HEK293 (cell line): ENCODE measurements at regions not wholly inside any gene's neighbourhood (a gene's known extent, or its start where the extent isn't known, plus 50 kb on each side); places are given as distances from the start of the nearest gene placed in this dataset.
"Not testable (repeated sequence)": the region's sequence is repeated elsewhere in the genome, so short reads cannot be mapped to it uniquely, and the experiment has no call there.

Source experiments
- CTCF ChIA-PET: fragments of 350-600 bp; formaldehyde crosslinking; extraction: SDS; loops from one replicate; lab custom pipeline; 2021; ENCODE audit warnings: antibody characterized with exemption; lab: Yijun Ruan, JAX
- POLR2A ChIA-PET: fragments of 300-600 bp; formaldehyde crosslinking; extraction: SDS; loops from one replicate; lab custom pipeline; 2020; ENCODE audit warnings: antibody characterized with exemption, inconsistent platforms; lab: Yijun Ruan, JAX
- H3K27ac ChIP-seq: fragments of 200-500 bp; sonication (Bioruptor generic); 2 replicates; pipeline ENCODE4 v1.5.1; 2014; ENCODE audit warnings: low read depth, low read length, control low read depth, inconsistent platforms; ENCODE audit errors: extremely low read depth
- H3K36me3 ChIP-seq, 2 experiments: fragments of 200-500 bp in 1 of 2; sonication (Bioruptor generic) in 1 of 2; 1 replicate in 1 of 2; 2 replicates in 1 of 2; pipeline ENCODE4 v1.5.1; 2014 to 2017; ENCODE audit warnings: inconsistent platforms in 2 of 2, low read length in 2 of 2; ENCODE audit not compliant: control insufficient read depth in 2 of 2, insufficient read depth in 1 of 2
- H3K4me1 ChIP-seq: fragments of 200-500 bp; sonication (Bioruptor generic); 2 replicates; pipeline ENCODE4 v1.5.1; 2014; ENCODE audit warnings: mild to moderate bottlenecking, low read length, inconsistent platforms; ENCODE audit not compliant: control insufficient read depth, insufficient read depth
- H3K4me3 ChIP-seq: 2 replicates; pipeline ENCODE4 v1.5.1; 2011; ENCODE audit warnings: low read depth, mild to moderate bottlenecking, control low read depth, low read length, moderate library complexity
- H3K9me3 ChIP-seq: fragments of 200-500 bp; sonication (Bioruptor generic); 2 replicates; pipeline ENCODE4 v1.5.1; 2014; ENCODE audit warnings: low read depth, low read length, inconsistent platforms; ENCODE audit not compliant: control insufficient read depth, insufficient read depth
- MEIS1 ChIP-seq: sonication (generic); formaldehyde crosslinking; IDR thresholded peaks from 2 replicates; pipeline ENCODE4 v1.8.1; 2022; ENCODE audit warnings: missing genetic modification reagents, mild to moderate bottlenecking, borderline replicate concordance
- OVOL3 ChIP-seq: fragments of 450-650 bp; formaldehyde crosslinking; IDR thresholded peaks from 2 replicates; pipeline ENCODE4 v1.5.1; 2016; ENCODE audit warnings: missing biosample characterization, missing genetic modification characterization
- SALL2 ChIP-seq: fragments of 450-650 bp; formaldehyde crosslinking; IDR thresholded peaks from 2 replicates; pipeline ENCODE4 v1.5.0; 2017; ENCODE audit warnings: missing biosample characterization, mild to moderate bottlenecking, missing genetic modification characterization, borderline replicate concordance
- ZNF132 ChIP-seq: fragments of 450-650 bp; formaldehyde crosslinking; IDR thresholded peaks from 2 replicates; pipeline ENCODE4 v1.5.1; 2017; ENCODE audit warnings: missing biosample characterization, missing genetic modification characterization, borderline replicate concordance
- ZNF202 ChIP-seq: fragments of 450-650 bp; formaldehyde crosslinking; IDR thresholded peaks from 2 replicates; pipeline ENCODE4 v1.5.1; 2016; ENCODE audit warnings: missing biosample characterization, missing genetic modification characterization, borderline replicate concordance
- ZNF223 ChIP-seq: fragments of 450-650 bp; formaldehyde crosslinking; IDR thresholded peaks from 2 replicates; pipeline ENCODE4 v1.5.1; 2016; ENCODE audit warnings: missing biosample characterization, missing genetic modification characterization
- ZNF335 ChIP-seq: fragments of 450-650 bp; formaldehyde crosslinking; conservative IDR thresholded peaks from 2 replicates; pipeline ENCODE4 v1.5.1; 2016; ENCODE audit warnings: missing biosample characterization, missing genetic modification characterization
- ZNF350 ChIP-seq: fragments of 450-650 bp; formaldehyde crosslinking; IDR thresholded peaks from 2 replicates; pipeline ENCODE4 v1.5.0; 2017; ENCODE audit warnings: missing biosample characterization, mild to moderate bottlenecking, missing genetic modification characterization
- ZNF354C ChIP-seq: fragments of 450-650 bp; formaldehyde crosslinking; IDR thresholded peaks from 2 replicates; pipeline ENCODE4 v1.5.1; 2016; ENCODE audit warnings: missing biosample characterization, missing genetic modification characterization, low read depth, borderline replicate concordance
- ZNF416 ChIP-seq: fragments of 450-650 bp; formaldehyde crosslinking; IDR thresholded peaks from 2 replicates; pipeline ENCODE4 v1.5.1; 2016; ENCODE audit warnings: missing biosample characterization, missing genetic modification characterization
- ZNF555 ChIP-seq: fragments of 450-650 bp; formaldehyde crosslinking; conservative IDR thresholded peaks from 2 replicates; pipeline ENCODE4 v1.5.1; 2017; ENCODE audit warnings: missing biosample characterization, mild to moderate bottlenecking, missing genetic modification characterization, inconsistent platforms
- ZNF585B ChIP-seq: fragments of 450-650 bp; formaldehyde crosslinking; IDR thresholded peaks from 2 replicates; pipeline ENCODE4 v1.5.1; 2016; ENCODE audit warnings: missing biosample characterization, missing genetic modification characterization
- TF ChIP-seq, protein P1 (sequence below): fragments of 450-650 bp; formaldehyde crosslinking; IDR thresholded peaks from 2 replicates; pipeline ENCODE4 v1.5.1; 2016; ENCODE audit warnings: missing biosample characterization, missing genetic modification characterization
- TF ChIP-seq, protein P2 (sequence below): fragments of 450-650 bp; formaldehyde crosslinking; IDR thresholded peaks from 2 replicates; pipeline ENCODE4 v1.5.1; 2016; ENCODE audit warnings: missing biosample characterization, missing genetic modification characterization
- TF ChIP-seq, protein P3 (sequence below): fragments of 450-650 bp; formaldehyde crosslinking; IDR thresholded peaks from 2 replicates; pipeline ENCODE4 v1.5.1; 2016; ENCODE audit warnings: missing biosample characterization, missing genetic modification characterization, borderline replicate concordance
- TF ChIP-seq, protein P4 (sequence below): fragments of 450-650 bp; formaldehyde crosslinking; conservative IDR thresholded peaks from 2 replicates; pipeline ENCODE4 v1.5.1; 2016; ENCODE audit warnings: low read depth, missing biosample characterization, missing genetic modification characterization
- TF ChIP-seq, protein P5 (sequence below): fragments of 450-650 bp; formaldehyde crosslinking; IDR thresholded peaks from 2 replicates; pipeline ENCODE4 v1.5.1; 2017; ENCODE audit warnings: missing biosample characterization, missing genetic modification characterization

DNA sequence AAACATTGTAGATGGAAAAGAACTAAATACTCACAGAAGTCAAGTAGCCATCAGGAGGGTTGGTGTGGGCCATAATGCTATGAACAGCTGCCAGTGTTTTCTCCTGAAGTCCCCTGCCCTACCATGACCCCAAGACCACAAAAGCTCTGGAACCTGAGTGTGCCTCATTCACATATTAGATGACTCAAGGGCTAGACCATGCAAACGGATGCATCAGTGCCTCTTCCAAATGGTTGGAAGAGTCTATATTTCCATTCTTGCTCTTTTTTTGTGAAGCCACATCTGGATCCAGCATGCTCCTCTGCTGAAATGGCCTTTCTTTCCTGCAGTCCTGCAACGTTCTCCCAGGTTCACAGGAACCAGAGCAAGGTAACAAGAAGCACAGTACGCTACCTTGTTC lies 136.6 kb upstream of the EPB41L4A start:
- TF ChIP-seq ZNF132 (tag by site-specific recombination) (no peak), ZNF335 (tag by site-specific recombination) (no peak), ZNF350 (tag by site-specific recombination) (no peak), ZNF354C (tag by site-specific recombination) (no peak), ZNF416 (tag by site-specific recombination) (no peak), ZNF585B (no peak), ZNF555 (no peak), ZNF202 (no peak), SALL2 (no peak)
- TF ChIP-seq, protein P1, sequence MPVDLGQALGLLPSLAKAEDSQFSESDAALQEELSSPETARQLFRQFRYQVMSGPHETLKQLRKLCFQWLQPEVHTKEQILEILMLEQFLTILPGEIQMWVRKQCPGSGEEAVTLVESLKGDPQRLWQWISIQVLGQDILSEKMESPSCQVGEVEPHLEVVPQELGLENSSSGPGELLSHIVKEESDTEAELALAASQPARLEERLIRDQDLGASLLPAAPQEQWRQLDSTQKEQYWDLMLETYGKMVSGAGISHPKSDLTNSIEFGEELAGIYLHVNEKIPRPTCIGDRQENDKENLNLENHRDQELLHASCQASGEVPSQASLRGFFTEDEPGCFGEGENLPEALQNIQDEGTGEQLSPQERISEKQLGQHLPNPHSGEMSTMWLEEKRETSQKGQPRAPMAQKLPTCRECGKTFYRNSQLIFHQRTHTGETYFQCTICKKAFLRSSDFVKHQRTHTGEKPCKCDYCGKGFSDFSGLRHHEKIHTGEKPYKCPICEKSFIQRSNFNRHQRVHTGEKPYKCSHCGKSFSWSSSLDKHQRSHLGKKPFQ (tag by site-specific recombination), result no peak
- TF ChIP-seq, protein P2, sequence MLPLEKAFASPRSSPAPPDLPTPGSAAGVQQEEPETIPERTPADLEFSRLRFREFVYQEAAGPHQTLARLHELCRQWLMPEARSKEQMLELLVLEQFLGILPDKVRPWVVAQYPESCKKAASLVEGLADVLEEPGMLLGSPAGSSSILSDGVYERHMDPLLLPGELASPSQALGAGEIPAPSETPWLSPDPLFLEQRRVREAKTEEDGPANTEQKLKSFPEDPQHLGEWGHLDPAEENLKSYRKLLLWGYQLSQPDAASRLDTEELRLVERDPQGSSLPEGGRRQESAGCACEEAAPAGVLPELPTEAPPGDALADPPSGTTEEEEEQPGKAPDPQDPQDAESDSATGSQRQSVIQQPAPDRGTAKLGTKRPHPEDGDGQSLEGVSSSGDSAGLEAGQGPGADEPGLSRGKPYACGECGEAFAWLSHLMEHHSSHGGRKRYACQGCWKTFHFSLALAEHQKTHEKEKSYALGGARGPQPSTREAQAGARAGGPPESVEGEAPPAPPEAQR (tag by site-specific recombination), result no peak
- no peaks in the 10 kb centered on the region for H3K36me3 ChIP-seq
- no peak overlapping the region for H3K4me3 ChIP-seq
- ChIA-PET POLR2A (no interaction called here), CTCF (interaction anchor here (1.0 to 15.0 kb wide), 3 partner anchors 136 to 292 kb away, joined by 3 to 138 read pairs (median 3); no protein-coding TSS in a partner anchor)
- no peak overlapping the region for H3K27ac ChIP-seq
- no peaks in the 10 kb centered on the region for H3K4me1 ChIP-seq
- H3K9me3 ChIP-seq, result no peaks in the 10 kb centered on the region

DNA sequence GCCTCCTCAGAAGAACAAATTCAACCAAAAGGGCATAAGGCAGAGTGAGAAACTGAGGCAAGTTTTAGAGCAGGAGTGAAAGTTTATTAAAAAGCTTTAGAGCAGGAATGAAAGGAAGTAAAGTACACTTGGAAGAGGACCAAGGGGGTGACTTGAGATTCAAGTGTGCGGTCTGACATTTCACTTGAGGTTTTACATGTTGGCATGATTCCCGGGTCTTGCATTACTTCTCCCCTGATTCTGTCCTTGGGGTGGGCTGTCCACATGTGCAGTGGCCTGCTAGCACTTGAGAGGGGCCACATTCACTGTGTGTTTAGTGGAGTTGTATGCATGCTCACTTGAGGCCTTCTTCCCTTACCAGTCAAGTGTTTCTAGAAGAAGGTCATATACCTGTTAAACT lies 140.4 kb upstream of the EPB41L4A start:
- POLR2A ChIA-PET, H3K9me3 ChIP-seq, H3K27ac ChIP-seq, H3K36me3 ChIP-seq, H3K4me1 ChIP-seq, H3K4me3 ChIP-seq: not testable (repeated sequence)
- CTCF ChIA-PET, result interaction anchor here (15.0 kb wide), 1 partner anchor 199 kb away, joined by 138 read pairs; no protein-coding TSS in a partner anchor

DNA sequence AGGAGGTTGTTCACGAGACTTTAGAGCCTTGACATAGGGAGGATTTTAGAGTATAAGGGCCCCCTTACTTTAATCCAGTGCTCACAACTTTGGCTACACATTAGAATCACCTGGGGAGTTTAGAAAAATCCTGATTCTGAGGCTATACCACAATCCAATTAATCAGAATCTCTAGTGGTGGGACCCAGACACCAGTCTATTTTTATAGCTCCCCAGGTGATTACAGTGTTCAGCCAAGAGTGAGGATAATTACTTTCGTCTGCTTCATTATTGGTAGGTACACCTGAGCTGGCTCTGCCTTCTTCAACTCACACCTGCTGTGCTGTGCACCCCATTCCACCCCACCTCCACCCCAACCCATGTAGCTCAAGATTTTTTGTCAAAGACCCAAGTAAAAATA lies 141.3 kb upstream of the EPB41L4A start:
- Histone ChIP-seq H3K4me1 (no peaks in the 10 kb centered on the region), H3K27ac (no peak overlapping the region), H3K4me3 (no peak overlapping the region), H3K36me3 (no peaks in the 10 kb centered on the region), H3K9me3 (no peaks in the 10 kb centered on the region)
- ChIA-PET POLR2A (no interaction called here), CTCF (interaction anchor here (0.6 kb wide), 1 partner anchor 199 kb away, joined by 3 read pairs; no protein-coding TSS in a partner anchor)
- TF ChIP-seq, protein P3, sequence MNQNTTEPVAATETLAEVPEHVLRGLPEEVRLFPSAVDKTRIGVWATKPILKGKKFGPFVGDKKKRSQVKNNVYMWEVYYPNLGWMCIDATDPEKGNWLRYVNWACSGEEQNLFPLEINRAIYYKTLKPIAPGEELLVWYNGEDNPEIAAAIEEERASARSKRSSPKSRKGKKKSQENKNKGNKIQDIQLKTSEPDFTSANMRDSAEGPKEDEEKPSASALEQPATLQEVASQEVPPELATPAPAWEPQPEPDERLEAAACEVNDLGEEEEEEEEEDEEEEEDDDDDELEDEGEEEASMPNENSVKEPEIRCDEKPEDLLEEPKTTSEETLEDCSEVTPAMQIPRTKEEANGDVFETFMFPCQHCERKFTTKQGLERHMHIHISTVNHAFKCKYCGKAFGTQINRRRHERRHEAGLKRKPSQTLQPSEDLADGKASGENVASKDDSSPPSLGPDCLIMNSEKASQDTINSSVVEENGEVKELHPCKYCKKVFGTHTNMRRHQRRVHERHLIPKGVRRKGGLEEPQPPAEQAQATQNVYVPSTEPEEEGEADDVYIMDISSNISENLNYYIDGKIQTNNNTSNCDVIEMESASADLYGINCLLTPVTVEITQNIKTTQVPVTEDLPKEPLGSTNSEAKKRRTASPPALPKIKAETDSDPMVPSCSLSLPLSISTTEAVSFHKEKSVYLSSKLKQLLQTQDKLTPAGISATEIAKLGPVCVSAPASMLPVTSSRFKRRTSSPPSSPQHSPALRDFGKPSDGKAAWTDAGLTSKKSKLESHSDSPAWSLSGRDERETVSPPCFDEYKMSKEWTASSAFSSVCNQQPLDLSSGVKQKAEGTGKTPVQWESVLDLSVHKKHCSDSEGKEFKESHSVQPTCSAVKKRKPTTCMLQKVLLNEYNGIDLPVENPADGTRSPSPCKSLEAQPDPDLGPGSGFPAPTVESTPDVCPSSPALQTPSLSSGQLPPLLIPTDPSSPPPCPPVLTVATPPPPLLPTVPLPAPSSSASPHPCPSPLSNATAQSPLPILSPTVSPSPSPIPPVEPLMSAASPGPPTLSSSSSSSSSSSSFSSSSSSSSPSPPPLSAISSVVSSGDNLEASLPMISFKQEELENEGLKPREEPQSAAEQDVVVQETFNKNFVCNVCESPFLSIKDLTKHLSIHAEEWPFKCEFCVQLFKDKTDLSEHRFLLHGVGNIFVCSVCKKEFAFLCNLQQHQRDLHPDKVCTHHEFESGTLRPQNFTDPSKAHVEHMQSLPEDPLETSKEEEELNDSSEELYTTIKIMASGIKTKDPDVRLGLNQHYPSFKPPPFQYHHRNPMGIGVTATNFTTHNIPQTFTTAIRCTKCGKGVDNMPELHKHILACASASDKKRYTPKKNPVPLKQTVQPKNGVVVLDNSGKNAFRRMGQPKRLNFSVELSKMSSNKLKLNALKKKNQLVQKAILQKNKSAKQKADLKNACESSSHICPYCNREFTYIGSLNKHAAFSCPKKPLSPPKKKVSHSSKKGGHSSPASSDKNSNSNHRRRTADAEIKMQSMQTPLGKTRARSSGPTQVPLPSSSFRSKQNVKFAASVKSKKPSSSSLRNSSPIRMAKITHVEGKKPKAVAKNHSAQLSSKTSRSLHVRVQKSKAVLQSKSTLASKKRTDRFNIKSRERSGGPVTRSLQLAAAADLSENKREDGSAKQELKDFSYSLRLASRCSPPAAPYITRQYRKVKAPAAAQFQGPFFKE (tag by site-specific recombination), result no peak
- TF ChIP-seq, protein P4, sequence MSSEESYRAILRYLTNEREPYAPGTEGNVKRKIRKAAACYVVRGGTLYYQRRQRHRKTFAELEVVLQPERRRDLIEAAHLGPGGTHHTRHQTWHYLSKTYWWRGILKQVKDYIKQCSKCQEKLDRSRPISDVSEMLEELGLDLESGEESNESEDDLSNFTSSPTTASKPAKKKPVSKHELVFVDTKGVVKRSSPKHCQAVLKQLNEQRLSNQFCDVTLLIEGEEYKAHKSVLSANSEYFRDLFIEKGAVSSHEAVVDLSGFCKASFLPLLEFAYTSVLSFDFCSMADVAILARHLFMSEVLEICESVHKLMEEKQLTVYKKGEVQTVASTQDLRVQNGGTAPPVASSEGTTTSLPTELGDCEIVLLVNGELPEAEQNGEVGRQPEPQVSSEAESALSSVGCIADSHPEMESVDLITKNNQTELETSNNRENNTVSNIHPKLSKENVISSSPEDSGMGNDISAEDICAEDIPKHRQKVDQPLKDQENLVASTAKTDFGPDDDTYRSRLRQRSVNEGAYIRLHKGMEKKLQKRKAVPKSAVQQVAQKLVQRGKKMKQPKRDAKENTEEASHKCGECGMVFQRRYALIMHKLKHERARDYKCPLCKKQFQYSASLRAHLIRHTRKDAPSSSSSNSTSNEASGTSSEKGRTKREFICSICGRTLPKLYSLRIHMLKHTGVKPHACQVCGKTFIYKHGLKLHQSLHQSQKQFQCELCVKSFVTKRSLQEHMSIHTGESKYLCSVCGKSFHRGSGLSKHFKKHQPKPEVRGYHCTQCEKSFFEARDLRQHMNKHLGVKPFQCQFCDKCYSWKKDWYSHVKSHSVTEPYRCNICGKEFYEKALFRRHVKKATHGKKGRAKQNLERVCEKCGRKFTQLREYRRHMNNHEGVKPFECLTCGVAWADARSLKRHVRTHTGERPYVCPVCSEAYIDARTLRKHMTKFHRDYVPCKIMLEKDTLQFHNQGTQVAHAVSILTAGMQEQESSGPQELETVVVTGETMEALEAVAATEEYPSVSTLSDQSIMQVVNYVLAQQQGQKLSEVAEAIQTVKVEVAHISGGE (tag by site-specific recombination), result no peak
- TF ChIP-seq, protein P5, sequence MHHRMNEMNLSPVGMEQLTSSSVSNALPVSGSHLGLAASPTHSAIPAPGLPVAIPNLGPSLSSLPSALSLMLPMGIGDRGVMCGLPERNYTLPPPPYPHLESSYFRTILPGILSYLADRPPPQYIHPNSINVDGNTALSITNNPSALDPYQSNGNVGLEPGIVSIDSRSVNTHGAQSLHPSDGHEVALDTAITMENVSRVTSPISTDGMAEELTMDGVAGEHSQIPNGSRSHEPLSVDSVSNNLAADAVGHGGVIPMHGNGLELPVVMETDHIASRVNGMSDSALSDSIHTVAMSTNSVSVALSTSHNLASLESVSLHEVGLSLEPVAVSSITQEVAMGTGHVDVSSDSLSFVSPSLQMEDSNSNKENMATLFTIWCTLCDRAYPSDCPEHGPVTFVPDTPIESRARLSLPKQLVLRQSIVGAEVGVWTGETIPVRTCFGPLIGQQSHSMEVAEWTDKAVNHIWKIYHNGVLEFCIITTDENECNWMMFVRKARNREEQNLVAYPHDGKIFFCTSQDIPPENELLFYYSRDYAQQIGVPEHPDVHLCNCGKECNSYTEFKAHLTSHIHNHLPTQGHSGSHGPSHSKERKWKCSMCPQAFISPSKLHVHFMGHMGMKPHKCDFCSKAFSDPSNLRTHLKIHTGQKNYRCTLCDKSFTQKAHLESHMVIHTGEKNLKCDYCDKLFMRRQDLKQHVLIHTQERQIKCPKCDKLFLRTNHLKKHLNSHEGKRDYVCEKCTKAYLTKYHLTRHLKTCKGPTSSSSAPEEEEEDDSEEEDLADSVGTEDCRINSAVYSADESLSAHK (tag by site-specific recombination), result no peak
- no peak for TF ChIP-seq OVOL3 (tag by site-specific recombination)
- no peak for TF ChIP-seq ZNF223 (tag by site-specific recombination)
- TF ChIP-seq MEIS1 (CRISPR knock-in tag), result no peak
